Lung (tissue), 11 donors: ENCODE measurements at regions not wholly inside any gene's neighbourhood (a gene's known extent, or its start where the extent isn't known, plus 50 kb on each side); places are given as distances from the start of the nearest gene placed in this dataset.

ENCODE experiments used
- ATAC-seq: fragments of 200-7000 bp; cut with Tn5 transposase; one replicate; pipeline ENCODE4 v1.9.1; 2020; ENCODE audit warnings: moderate number of reproducible peaks; ENCODE audit not compliant: insufficient read depth, low FRiP score
- DNase-seq, 3 donors: peaks; one replicate each; pipeline ENCODE4 v3.0.0-alpha.2; 2013 to 2017
- H3K27ac ChIP-seq, 2 donors: one replicate each; pipeline ENCODE4 v1.5.1; 2013; ENCODE audit warnings: mild to moderate bottlenecking in 2 of 2, moderate library complexity in 2 of 2, control low read depth in 1 of 2, inconsistent platforms in 1 of 2, low read depth in 1 of 2, low read length in 1 of 2
- H3K27me3 ChIP-seq, 3 donors: one replicate each; pipeline ENCODE4 v1.5.1; 2013; ENCODE audit warnings: low read length in 2 of 3; ENCODE audit not compliant: control insufficient read depth in 3 of 3, insufficient read depth in 3 of 3
- H3K36me3 ChIP-seq, 4 donors: one replicate each; pipeline ENCODE4 v1.5.1; 2013; ENCODE audit warnings: low read length in 4 of 4, mild to moderate bottlenecking in 1 of 4, moderate library complexity in 1 of 4; ENCODE audit not compliant: control insufficient read depth in 4 of 4, insufficient read depth in 4 of 4
- H3K4me1 ChIP-seq, 5 donors: one replicate each; pipeline ENCODE4 v1.5.1; 2013; ENCODE audit warnings: low read length in 5 of 5, mild to moderate bottlenecking in 2 of 5, moderate library complexity in 1 of 5; ENCODE audit not compliant: control insufficient read depth in 5 of 5, insufficient read depth in 5 of 5
- H3K4me3 ChIP-seq: one replicate; pipeline ENCODE4 v1.5.1; 2013; ENCODE audit warnings: mild to moderate bottlenecking, control low read depth, moderate library complexity
- H3K9ac ChIP-seq, 2 donors: one replicate each; pipeline ENCODE4 v1.5.1; 2013; ENCODE audit warnings: low read length in 2 of 2, control low read depth in 1 of 2; ENCODE audit not compliant: insufficient read depth in 1 of 2
- H3K9me3 ChIP-seq, 4 donors: one replicate each; pipeline ENCODE4 v1.5.1; 2013; ENCODE audit warnings: low read length in 3 of 4, mild to moderate bottlenecking in 1 of 4, moderate library complexity in 1 of 4; ENCODE audit not compliant: control insufficient read depth in 4 of 4, insufficient read depth in 3 of 4
- WGBS, 2 donors: extraction: QIAGEN DNeasy Blood & Tissue Kit; methylation state at CpG; one replicate each; pipeline ENCODE4 v1.1.7; 2013; 5-methylcytosine and 5-hydroxymethylcytosine counted together
- TF ChIP-seq, protein P1 (sequence below): IDR thresholded peaks from 2 replicates; pipeline ENCODE4 v1.5.1; 2012; ENCODE audit warnings: mild to moderate bottlenecking; ENCODE audit errors: control extremely low read depth, extremely low read depth
- donor health status: control.
- donor health status: control.
- donor health status: Bipolar disorder and iron deficiency.
- donor health status: healthy.
- donor health status: DM: yes; HTN: yes; CAD: no.

DNA sequence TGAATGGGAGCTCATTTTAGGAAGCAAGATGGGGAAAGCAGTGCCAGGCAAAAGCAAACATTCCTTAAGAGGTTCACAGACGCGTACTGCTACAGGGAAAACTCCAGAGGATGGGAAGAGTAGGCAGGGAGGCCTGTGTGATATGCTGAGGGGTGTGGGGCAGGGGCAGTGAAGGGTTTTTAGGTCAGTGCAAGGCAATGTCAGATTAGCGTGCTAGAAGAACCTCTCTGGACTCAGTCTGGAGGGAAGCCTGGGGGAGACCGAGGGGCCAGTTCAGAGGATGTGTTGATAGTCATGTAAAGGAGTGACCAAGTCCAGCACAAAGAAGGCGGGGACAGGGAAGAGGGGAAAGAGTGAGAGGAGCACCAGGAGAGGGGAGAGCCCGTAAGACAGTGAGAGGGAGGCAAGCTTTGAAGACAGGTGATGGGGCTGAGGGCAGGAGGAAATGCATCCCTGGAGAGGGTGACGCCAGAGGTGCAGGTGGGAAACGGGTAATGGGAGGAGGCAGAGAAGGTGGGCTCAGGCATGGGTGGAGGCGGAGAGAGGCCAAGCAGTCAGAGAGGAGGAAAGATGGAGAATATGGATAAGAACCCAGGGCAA, 134.5 kb downstream of the MTX3 start:
- ATAC-seq (no peak), DNase-seq (no peak)
- TF ChIP-seq, protein P1, sequence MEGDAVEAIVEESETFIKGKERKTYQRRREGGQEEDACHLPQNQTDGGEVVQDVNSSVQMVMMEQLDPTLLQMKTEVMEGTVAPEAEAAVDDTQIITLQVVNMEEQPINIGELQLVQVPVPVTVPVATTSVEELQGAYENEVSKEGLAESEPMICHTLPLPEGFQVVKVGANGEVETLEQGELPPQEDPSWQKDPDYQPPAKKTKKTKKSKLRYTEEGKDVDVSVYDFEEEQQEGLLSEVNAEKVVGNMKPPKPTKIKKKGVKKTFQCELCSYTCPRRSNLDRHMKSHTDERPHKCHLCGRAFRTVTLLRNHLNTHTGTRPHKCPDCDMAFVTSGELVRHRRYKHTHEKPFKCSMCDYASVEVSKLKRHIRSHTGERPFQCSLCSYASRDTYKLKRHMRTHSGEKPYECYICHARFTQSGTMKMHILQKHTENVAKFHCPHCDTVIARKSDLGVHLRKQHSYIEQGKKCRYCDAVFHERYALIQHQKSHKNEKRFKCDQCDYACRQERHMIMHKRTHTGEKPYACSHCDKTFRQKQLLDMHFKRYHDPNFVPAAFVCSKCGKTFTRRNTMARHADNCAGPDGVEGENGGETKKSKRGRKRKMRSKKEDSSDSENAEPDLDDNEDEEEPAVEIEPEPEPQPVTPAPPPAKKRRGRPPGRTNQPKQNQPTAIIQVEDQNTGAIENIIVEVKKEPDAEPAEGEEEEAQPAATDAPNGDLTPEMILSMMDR = no peak
- no peak overlapping the region for H3K27ac ChIP-seq
- H3K4me1 ChIP-seq = no peaks in the 10 kb centered on the region
- H3K27me3 ChIP-seq = peaks cover 0 to 9% (median 0%) of the 10 kb centered on the region in 3 donors
- no peak overlapping the region for H3K9ac ChIP-seq
- H3K36me3 ChIP-seq = no peaks in the 10 kb centered on the region
- no peak overlapping the region for H3K4me3 ChIP-seq
- peaks cover 0 to 2% (median 0%) of the 10 kb centered on the region in 4 donors for H3K9me3 ChIP-seq
- 86 to 89% methylated on average over 9 of the region's 9 CpGs for WGBS, 2 donors

DNA sequence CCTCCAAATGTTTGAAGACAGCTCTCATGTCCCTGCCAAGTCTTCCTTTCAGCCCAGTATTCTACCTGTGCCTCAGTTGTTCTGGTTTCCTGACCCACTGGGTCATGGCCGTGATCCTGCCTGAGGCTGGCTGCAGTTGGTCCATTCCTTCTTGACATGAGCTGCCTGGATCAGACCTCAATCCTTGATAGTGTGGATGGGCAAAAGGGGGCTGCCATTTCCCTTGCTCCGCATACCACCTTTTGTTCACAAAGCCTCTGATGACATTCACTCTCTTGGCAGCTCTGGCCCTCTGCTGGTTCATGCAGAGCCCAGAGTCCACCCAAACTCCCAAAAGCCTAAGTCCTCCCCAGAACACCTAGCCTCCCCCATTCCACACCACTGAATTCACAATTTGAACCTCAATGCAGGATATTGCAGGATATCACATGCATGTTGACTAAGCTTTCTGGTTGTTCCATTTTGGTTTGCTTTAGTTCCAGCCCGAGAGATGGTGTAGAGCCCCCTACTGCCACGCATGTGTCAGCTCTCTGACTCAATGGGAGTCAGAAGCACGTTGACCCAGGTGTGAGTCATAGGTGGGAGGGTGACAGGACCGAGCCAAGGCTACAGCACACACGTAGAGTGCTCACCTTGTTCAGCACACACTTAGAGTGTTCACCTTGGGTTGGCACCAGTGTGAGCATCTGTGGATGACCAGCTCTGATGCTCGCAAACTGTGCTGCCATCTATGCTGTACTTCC, 137.2 kb downstream of the MTX3 start:
- no peaks in the 10 kb centered on the region for H3K4me1 ChIP-seq
- 84 to 89% methylated on average over 8 of the region's 8 CpGs for WGBS, 2 donors
- H3K4me3 ChIP-seq = no peak overlapping the region
- TF ChIP-seq, protein P1 = no peak
- H3K9ac ChIP-seq = no peak overlapping the region
- peaks cover 0 to 7% (median 0%) of the 10 kb centered on the region in 3 donors for H3K27me3 ChIP-seq
- H3K36me3 ChIP-seq = no peaks in the 10 kb centered on the region
- DNase-seq (no peak), ATAC-seq (no peak)
- H3K27ac ChIP-seq = no peak overlapping the region
- H3K9me3 ChIP-seq = no peaks in the 10 kb centered on the region

DNA sequence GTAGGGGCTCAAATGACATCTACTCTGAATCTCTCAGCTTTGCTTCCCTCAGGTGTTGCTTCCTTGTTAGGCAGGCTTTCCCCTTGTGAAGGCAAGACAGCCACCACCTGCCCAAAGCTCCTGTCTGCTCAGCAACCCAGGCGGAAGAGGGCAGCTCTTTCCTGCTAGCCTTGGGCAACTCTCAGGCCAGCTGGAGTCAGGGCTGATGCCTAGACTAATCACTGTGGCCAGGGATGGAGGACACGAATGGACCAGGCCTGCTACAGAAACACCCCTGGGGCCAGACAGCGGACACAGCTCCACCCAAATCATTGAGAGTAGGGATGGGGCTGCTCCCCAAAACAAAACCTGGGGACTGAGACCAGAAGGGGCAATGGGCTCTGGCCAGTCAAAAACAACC, 138.0 kb downstream of the MTX3 start:
- Histone ChIP-seq H3K27ac (no peak overlapping the region), H3K9ac (no peak overlapping the region), H3K9me3 (no peaks in the 10 kb centered on the region), H3K4me1 (no peaks in the 10 kb centered on the region), H3K4me3 (no peak overlapping the region), H3K36me3 (no peaks in the 10 kb centered on the region), H3K27me3 (peaks cover 0 to 7% (median 0%) of the 10 kb centered on the region in 3 donors)
- no peak for ATAC-seq
- no peak for DNase-seq
- WGBS, 2 donors = 90 to 96% methylated on average over 3 of the region's 3 CpGs
- TF ChIP-seq, protein P1 = no peak
